T-helper 1 cell (primary cell): ENCODE measurements at regions not wholly inside any gene's neighbourhood (a gene's known extent, or its start where the extent isn't known, plus 50 kb on each side); places are given as distances from the start of the nearest gene placed in this dataset.

Source experiments
- DNase-seq, 5 donors: peaks; one replicate each; pipeline ENCODE4 v3.0.0-alpha.2; 2012 to 2020

- DNase-seq, result no peak
Observed at GRCh38 chr1:55420929-55421716, 206.0 kb upstream of the USP24 start.

- DNase-seq, result no peak
Observed at GRCh38 chr1:55420026-55420425, 204.9 kb upstream of the USP24 start.

- no peak for DNase-seq
Observed at GRCh38 chr1:55418208-55419000, 203.2 kb upstream of the USP24 start.

GRCh38 chr1:55416164-55416842 lies 201.1 kb upstream of the USP24 start:
- DNase-seq, result no peak

- no peak for DNase-seq
Observed at GRCh38 chr1:55413286-55413685, 198.1 kb upstream of the USP24 start.

GRCh38 chr1:55412060-55412459 lies 196.9 kb upstream of the USP24 start:
- no peak for DNase-seq

GRCh38 chr1:55402671-55403464 lies 187.7 kb upstream of the USP24 start:
- no peak for DNase-seq

GRCh38 chr1:55402142-55402541 lies 187.0 kb upstream of the USP24 start:
- no peak for DNase-seq

GRCh38 chr1:55400508-55400907 lies 185.3 kb upstream of the USP24 start:
- no peak for DNase-seq

- DNase-seq, result no peak
Observed at GRCh38 chr1:55399346-55399745, 184.2 kb upstream of the USP24 start.

- no peak for DNase-seq
Observed at GRCh38 chr1:55396381-55396891, 181.3 kb upstream of the USP24 start.

GRCh38 chr1:55388960-55389359 lies 173.8 kb upstream of the USP24 start:
- no peak for DNase-seq

GRCh38 chr1:55387145-55387544 lies 172.0 kb upstream of the USP24 start:
- no peak for DNase-seq

GRCh38 chr1:55386456-55386855 lies 171.3 kb upstream of the USP24 start:
- DNase-seq, result no peak

- DNase-seq, result no peak
Observed at GRCh38 chr1:55385402-55386018, 170.3 kb upstream of the USP24 start.

GRCh38 chr1:55384637-55385036 lies 169.5 kb upstream of the USP24 start:
- DNase-seq, result no peak

GRCh38 chr1:55382806-55383305 lies 167.7 kb upstream of the USP24 start:
- DNase-seq, result no peak

GRCh38 chr1:55381983-55382382 lies 166.8 kb upstream of the USP24 start:
- DNase-seq, result no peak

- no peak for DNase-seq
Observed at GRCh38 chr1:55381491-55381890, 166.3 kb upstream of the USP24 start.

- DNase-seq, result no peak
Observed at GRCh38 chr1:55380355-55380970, 165.3 kb upstream of the USP24 start.

GRCh38 chr1:55378582-55378981 lies 163.4 kb upstream of the USP24 start:
- no peak for DNase-seq
